Body of pancreas (tissue), 4 donors: ENCODE measurements at regions not wholly inside any gene's neighbourhood (a gene's known extent, or its start where the extent isn't known, plus 50 kb on each side); places are given as distances from the start of the nearest gene placed in this dataset.

Experiments
- ATAC-seq: fragments of 150-250 bp; one replicate; pipeline ENCODE4 v1.9.1; 2016
- DNase-seq, 4 donors: peaks; one replicate each; pipeline ENCODE4 v3.0.0-alpha.2; 2019
- H3K27ac ChIP-seq, 4 donors: fragments of 200-600 bp; sonication (generic); 1 replicate in 3 of 4; 2 replicates in 1 of 4; pipeline versions ENCODE4 v1.5.1 to v1.6.1; 2016 to 2019; ENCODE audit warnings: mild to moderate bottlenecking in 1 of 4, mixed read lengths in 1 of 4, moderate library complexity in 1 of 4
- H3K27me3 ChIP-seq, 2 donors: fragments of 200-600 bp; sonication (generic); one replicate each; pipeline ENCODE4 v1.6.0; 2016; ENCODE audit warnings: mild to moderate bottlenecking in 1 of 2
- H3K36me3 ChIP-seq, 2 donors: fragments of 200-600 bp; sonication (generic); replicated peaks in 1 of 2; 2 replicates each; pipeline ENCODE4 v1.5.1; 2016; ENCODE audit warnings: low read depth in 2 of 2; ENCODE audit not compliant: insufficient read depth in 1 of 2
- H3K4me1 ChIP-seq: fragments of 200-600 bp; sonication (generic); one replicate; pipeline ENCODE4 v1.6.0; 2016
- H3K4me3 ChIP-seq, 2 donors: fragments of 200-600 bp; sonication (generic); 1 replicate in 1 of 2; 2 replicates in 1 of 2; pipeline ENCODE4 v1.5.1; 2016 to 2019
- H3K9me3 ChIP-seq, 3 donors: fragments of 200-600 bp; sonication (generic); 1 replicate in 2 of 3; 2 replicates in 1 of 3; pipeline ENCODE4 v1.5.1; 2016
- CTCF ChIP-seq, 7 experiments: fragments of 450-650 bp in 4 of 7; fragments of 200-600 bp in 3 of 7; sonication (generic) in 3 of 7; IDR thresholded peaks; one replicate each; pipeline ENCODE4 v1.5.1; 2016 to 2019; ENCODE audit warnings: antibody characterized with exemption in 7 of 7
- POLR2A ChIP-seq, 3 donors: fragments of 450-650 bp; IDR thresholded peaks; one replicate each; pipeline ENCODE4 v1.6.1; 2016; ENCODE audit warnings: antibody characterized with exemption in 3 of 3, mild to moderate bottlenecking in 2 of 3
- WGBS, 2 donors: methylation state at CpG; one replicate each; pipeline ENCODE4 v1.1.5; 2017; 5-methylcytosine and 5-hydroxymethylcytosine counted together
- intact Hi-C: fragments of 100-400 bp; cut with DNase I; formaldehyde crosslinking; loops from one replicate; pipeline ENCODE4 v1.15.1; 2023

GRCh38 chr13:46486270-46486669 lies 66.7 kb upstream of the LRCH1 start:
- WGBS, 2 donors = 52 to 72% methylated on average over 6 of the region's 6 CpGs
- intact Hi-C loops = loop anchor here (5.0 kb wide), 1 partner anchor 236 kb away; no protein-coding TSS in a partner anchor
- no peaks in the 10 kb centered on the region for H3K27me3 ChIP-seq

GRCh38 chr13:46484561-46484960 lies 68.4 kb upstream of the LRCH1 start:
- Histone ChIP-seq H3K27ac (no peak overlapping the region), H3K27me3 (no peaks in the 10 kb centered on the region), H3K4me3 (no peak overlapping the region), H3K4me1 (no peaks in the 10 kb centered on the region), H3K9me3 (peaks cover 0 to 19% (median 0%) of the 10 kb centered on the region in 3 donors), H3K36me3 (no peaks in the 10 kb centered on the region)
- ATAC-seq (no peak), DNase-seq (no peak)
- intact Hi-C loops = no loop called here
- WGBS, 2 donors = 51 to 74% methylated on average over 3 of the region's 3 CpGs
- no peak for TF ChIP-seq CTCF (IDR thresholded peaks at IDR 0.05)
- TF ChIP-seq POLR2A (IDR thresholded peaks at IDR 0.05) = no peak

More at GRCh38 chr13:46486270-46486669, 66.7 kb upstream of the LRCH1 start:
- DNase-seq (no peak), ATAC-seq (no peak)
- Histone ChIP-seq H3K27ac (no peak overlapping the region), H3K9me3 (peaks cover 0 to 19% (median 0%) of the 10 kb centered on the region in 3 donors), H3K36me3 (no peaks in the 10 kb centered on the region), H3K4me3 (no peak overlapping the region), H3K4me1 (no peaks in the 10 kb centered on the region)
- TF ChIP-seq POLR2A (IDR thresholded peaks at IDR 0.05) (no peak), CTCF (IDR thresholded peaks at IDR 0.05) (no peak)

GRCh38 chr13:46481166-46481565 lies 71.8 kb upstream of the LRCH1 start:
- Histone ChIP-seq H3K36me3 (no peaks in the 10 kb centered on the region), H3K27me3 (no peaks in the 10 kb centered on the region), H3K27ac (no peak overlapping the region), H3K9me3 (peaks cover 0 to 19% (median 0%) of the 10 kb centered on the region in 3 donors), H3K4me3 (no peak overlapping the region), H3K4me1 (no peaks in the 10 kb centered on the region)
- 55 to 64% methylated on average over 4 of the region's 4 CpGs for WGBS, 2 donors
- no peak for TF ChIP-seq CTCF (IDR thresholded peaks at IDR 0.05)
- no peak for TF ChIP-seq POLR2A (IDR thresholded peaks at IDR 0.05)
- ATAC-seq = no peak
- DNase-seq = no peak
- intact Hi-C loops = no loop called here

- TF ChIP-seq POLR2A (IDR thresholded peaks at IDR 0.05) (no peak), CTCF (IDR thresholded peaks at IDR 0.05) (no peak)
- Histone ChIP-seq H3K27ac (no peak overlapping the region), H3K27me3 (no peaks in the 10 kb centered on the region), H3K36me3 (no peaks in the 10 kb centered on the region), H3K4me3 (no peak overlapping the region), H3K9me3 (peaks cover 0 to 19% (median 0%) of the 10 kb centered on the region in 3 donors), H3K4me1 (no peaks in the 10 kb centered on the region)
- no peak for ATAC-seq
- 79 to 84% methylated on average over 5 of the region's 5 CpGs for WGBS, 2 donors
- no peak for DNase-seq
- intact Hi-C loops = no loop called here
These were observed 72.8 kb upstream of the LRCH1 start for GRCh38 chr13:46480131-46480530.

GRCh38 chr13:46479691-46480090 lies 73.3 kb upstream of the LRCH1 start:
- DNase-seq (no peak), ATAC-seq (no peak)
- peaks cover 0 to 16% (median 0%) of the 10 kb centered on the region in 3 donors for H3K9me3 ChIP-seq
- WGBS, 2 donors = 64 to 69% methylated on average over 1 of the region's 1 CpG
- no peaks in the 10 kb centered on the region for H3K36me3 ChIP-seq
- intact Hi-C loops = no loop called here
- H3K4me1 ChIP-seq = no peaks in the 10 kb centered on the region
- no peaks in the 10 kb centered on the region for H3K27me3 ChIP-seq
- H3K4me3 ChIP-seq = no peak overlapping the region
- TF ChIP-seq POLR2A (IDR thresholded peaks at IDR 0.05) = no peak
- H3K27ac ChIP-seq = no peak overlapping the region
